Loucy (cell line): ENCODE measurements at regions not wholly inside any gene's neighbourhood (a gene's known extent, or its start where the extent isn't known, plus 50 kb on each side); places are given as distances from the start of the nearest gene placed in this dataset.

ENCODE experiments used
- EZH2phosphoT487 ChIP-seq: fragments of 200-600 bp; IDR thresholded peaks from 2 replicates; pipeline ENCODE4 v1.6.1; 2018; ENCODE audit warnings: antibody characterized with exemption, mild to moderate bottlenecking, moderate library complexity, borderline replicate concordance
- TF ChIP-seq, protein P1 (sequence below): fragments of 200-600 bp; sonication (generic); conservative IDR thresholded peaks from 2 replicates; pipeline ENCODE4 v1.5.1; 2014; ENCODE audit warnings: mild to moderate bottlenecking, antibody characterized with exemption, low read length

DNA sequence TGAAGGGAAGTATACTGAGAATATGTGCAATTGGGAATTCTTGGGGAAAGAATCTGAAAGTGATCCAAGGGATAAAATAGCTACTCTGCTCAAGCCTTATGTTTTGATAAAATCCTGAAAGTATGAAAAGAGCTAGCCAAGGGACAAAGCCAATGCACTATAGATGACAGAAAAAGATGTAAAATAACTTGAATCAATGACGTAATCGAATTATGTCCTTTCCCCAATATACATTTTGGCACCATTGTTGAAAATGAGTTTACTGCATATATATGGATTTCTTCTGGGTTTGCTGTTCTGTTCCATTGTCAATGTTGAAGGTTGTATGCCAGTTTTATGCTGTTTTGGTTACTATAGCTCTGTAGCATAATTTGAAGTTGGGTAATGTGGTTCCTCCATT is 407.3 kb downstream of the DCAF12L2 start:
- TF ChIP-seq, protein P1, sequence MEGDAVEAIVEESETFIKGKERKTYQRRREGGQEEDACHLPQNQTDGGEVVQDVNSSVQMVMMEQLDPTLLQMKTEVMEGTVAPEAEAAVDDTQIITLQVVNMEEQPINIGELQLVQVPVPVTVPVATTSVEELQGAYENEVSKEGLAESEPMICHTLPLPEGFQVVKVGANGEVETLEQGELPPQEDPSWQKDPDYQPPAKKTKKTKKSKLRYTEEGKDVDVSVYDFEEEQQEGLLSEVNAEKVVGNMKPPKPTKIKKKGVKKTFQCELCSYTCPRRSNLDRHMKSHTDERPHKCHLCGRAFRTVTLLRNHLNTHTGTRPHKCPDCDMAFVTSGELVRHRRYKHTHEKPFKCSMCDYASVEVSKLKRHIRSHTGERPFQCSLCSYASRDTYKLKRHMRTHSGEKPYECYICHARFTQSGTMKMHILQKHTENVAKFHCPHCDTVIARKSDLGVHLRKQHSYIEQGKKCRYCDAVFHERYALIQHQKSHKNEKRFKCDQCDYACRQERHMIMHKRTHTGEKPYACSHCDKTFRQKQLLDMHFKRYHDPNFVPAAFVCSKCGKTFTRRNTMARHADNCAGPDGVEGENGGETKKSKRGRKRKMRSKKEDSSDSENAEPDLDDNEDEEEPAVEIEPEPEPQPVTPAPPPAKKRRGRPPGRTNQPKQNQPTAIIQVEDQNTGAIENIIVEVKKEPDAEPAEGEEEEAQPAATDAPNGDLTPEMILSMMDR: no peak
- no peak for TF ChIP-seq EZH2phosphoT487
